Activated CD4-positive, alpha-beta T cell treated with anti-CD3 and anti-CD28 coated beads for 36 hours (primary cell): ENCODE measurements at regions not wholly inside any gene's neighbourhood (a gene's known extent, or its start where the extent isn't known, plus 50 kb on each side); places are given as distances from the start of the nearest gene placed in this dataset.

ENCODE experiments used
- ATAC-seq: fragments of 200-7000 bp; cut with Tn5 transposase; one replicate; pipeline ENCODE4 v1.10.0; 2021; ENCODE audit warnings: mild to moderate bottlenecking, moderate library complexity
- CTCF ChIA-PET: fragments of 350-600 bp; sonication (Branson Sonifier 250); formaldehyde crosslinking; loops from one replicate; lab custom pipeline; 2021; ENCODE audit warnings: antibody characterized with exemption; lab: Charles Lee
- POLR2A ChIA-PET: fragments of 350-600 bp; sonication (Branson Sonifier 250); formaldehyde crosslinking; loops from one replicate; lab custom pipeline; 2021; ENCODE audit warnings: antibody characterized with exemption, inconsistent platforms; lab: Charles Lee
- DNase-seq: peaks from one replicate; pipeline ENCODE4 v3.0.0-alpha.2; 2020
- H3K27ac Mint-ChIP-seq: one replicate; pipeline ENCODE4 v1.8.0; 2021; ENCODE audit warnings: mixed read lengths
- H3K27me3 Mint-ChIP-seq: one replicate; pipeline ENCODE4 v1.8.0; 2021; ENCODE audit warnings: mixed read lengths
- H3K36me3 Mint-ChIP-seq: one replicate; pipeline ENCODE4 v1.8.0; 2021; ENCODE audit warnings: low read depth, mixed read lengths
- H3K4me1 Mint-ChIP-seq: one replicate; pipeline ENCODE4 v1.8.0; 2021; ENCODE audit warnings: mixed read lengths
- H3K4me3 Mint-ChIP-seq: one replicate; pipeline ENCODE4 v1.8.0; 2021; ENCODE audit warnings: mild to moderate bottlenecking, moderate library complexity, mixed read lengths
- H3K9me3 Mint-ChIP-seq: one replicate; pipeline ENCODE4 v1.8.0; 2021; ENCODE audit warnings: low read depth, mixed read lengths
- intact Hi-C, 2 experiments: fragments of 100-400 bp; cut with DNase I in 1 of 2; cut with micrococcal nuclease in 1 of 2; formaldehyde crosslinking; loops; one replicate each; pipeline versions ENCODE4 v1.14.2 to v1.15.1; 2022 to 2024; cut with DNase I, micrococcal nuclease

GRCh38 chr5:75992753-75993152, 90.4 kb upstream of the SV2C start:
- ATAC-seq = no peak
- intact Hi-C loops = no loop called here
- ChIA-PET CTCF (no interaction called here), POLR2A (no interaction called here)
- Mint-ChIP-seq H3K36me3 (no peaks in the 10 kb centered on the region), H3K4me3 (no peak overlapping the region), H3K4me1 (no peaks in the 10 kb centered on the region), H3K9me3 (peaks cover 2% of the 10 kb centered on the region), H3K27me3 (peaks cover 7% of the 10 kb centered on the region), H3K27ac (no peak overlapping the region)
- DNase-seq = no peak

- Mint-ChIP-seq H3K36me3 (no peaks in the 10 kb centered on the region), H3K9me3 (no peaks in the 10 kb centered on the region), H3K27me3 (peaks cover 6% of the 10 kb centered on the region), H3K4me3 (no peak overlapping the region), H3K4me1 (no peaks in the 10 kb centered on the region), H3K27ac (no peak overlapping the region)
- ChIA-PET POLR2A (no interaction called here), CTCF (no interaction called here)
- ATAC-seq (no peak), DNase-seq (no peak)
- intact Hi-C loops = no loop called here
These were observed 98.1 kb upstream of the SV2C start for GRCh38 chr5:75985077-75985476.

GRCh38 chr5:75975496-75975895, 107.7 kb upstream of the SV2C start:
- H3K4me3 Mint-ChIP-seq = no peak overlapping the region
- no peaks in the 10 kb centered on the region for H3K9me3 Mint-ChIP-seq
- no peaks in the 10 kb centered on the region for H3K36me3 Mint-ChIP-seq
- peaks cover 34% of the 10 kb centered on the region for H3K27me3 Mint-ChIP-seq
- no peak for ATAC-seq
- no peak overlapping the region for H3K27ac Mint-ChIP-seq
- POLR2A ChIA-PET = no interaction called here
- CTCF ChIA-PET = interaction anchor here (1.3 kb wide), 1 partner anchor 200 kb away, joined by 3 read pairs; no protein-coding TSS in a partner anchor
- DNase-seq = no peak
- no peaks in the 10 kb centered on the region for H3K4me1 Mint-ChIP-seq
- intact Hi-C loops = no loop called here

GRCh38 chr5:75965292-75965691, 117.9 kb upstream of the SV2C start:
- DNase-seq (no peak), ATAC-seq (no peak)
- Mint-ChIP-seq H3K27me3 (peaks cover 23% of the 10 kb centered on the region), H3K4me1 (no peaks in the 10 kb centered on the region), H3K9me3 (peaks cover 13% of the 10 kb centered on the region), H3K4me3 (no peak overlapping the region), H3K27ac (no peak overlapping the region), H3K36me3 (peaks cover 5% of the 10 kb centered on the region)
- CTCF ChIA-PET = no interaction called here
- intact Hi-C loops = no loop called here
- POLR2A ChIA-PET = no interaction called here

- ATAC-seq (no peak), DNase-seq (no peak)
- intact Hi-C loops = no loop called here
- H3K27ac Mint-ChIP-seq = no peak overlapping the region
- no peak overlapping the region for H3K4me3 Mint-ChIP-seq
- POLR2A ChIA-PET = no interaction called here
- H3K36me3 Mint-ChIP-seq = peaks cover 5% of the 10 kb centered on the region
- H3K9me3 Mint-ChIP-seq = peaks cover 9% of the 10 kb centered on the region
- no peaks in the 10 kb centered on the region for H3K4me1 Mint-ChIP-seq
- H3K27me3 Mint-ChIP-seq = peaks cover 26% of the 10 kb centered on the region
- CTCF ChIA-PET = no interaction called here
These were observed 119.2 kb upstream of the SV2C start for GRCh38 chr5:75964008-75964407.

GRCh38 chr5:75963554-75963953, 119.6 kb upstream of the SV2C start:
- H3K36me3 Mint-ChIP-seq = peaks cover 3% of the 10 kb centered on the region
- peaks cover 24% of the 10 kb centered on the region for H3K27me3 Mint-ChIP-seq
- H3K4me1 Mint-ChIP-seq = no peaks in the 10 kb centered on the region
- H3K9me3 Mint-ChIP-seq = peaks cover 5% of the 10 kb centered on the region
- H3K4me3 Mint-ChIP-seq = no peak overlapping the region
- no peak overlapping the region for H3K27ac Mint-ChIP-seq
- ChIA-PET POLR2A (no interaction called here), CTCF (no interaction called here)
- DNase-seq (no peak), ATAC-seq (no peak)
- intact Hi-C loops = no loop called here

- intact Hi-C loops = no loop called here
- H3K36me3 Mint-ChIP-seq = no peaks in the 10 kb centered on the region
- no peak overlapping the region for H3K27ac Mint-ChIP-seq
- no peaks in the 10 kb centered on the region for H3K4me1 Mint-ChIP-seq
- peaks cover 21% of the 10 kb centered on the region for H3K27me3 Mint-ChIP-seq
- DNase-seq = no peak
- H3K9me3 Mint-ChIP-seq = no peaks in the 10 kb centered on the region
- ChIA-PET CTCF (no interaction called here), POLR2A (no interaction called here)
- H3K4me3 Mint-ChIP-seq = no peak overlapping the region
- ATAC-seq = no peak
These were observed 121.4 kb upstream of the SV2C start for GRCh38 chr5:75961818-75962217.

GRCh38 chr5:75960129-75960528, 123.1 kb upstream of the SV2C start:
- ChIA-PET POLR2A (no interaction called here), CTCF (no interaction called here)
- H3K36me3 Mint-ChIP-seq = no peaks in the 10 kb centered on the region
- intact Hi-C loops = no loop called here
- H3K27ac Mint-ChIP-seq = no peak overlapping the region
- no peaks in the 10 kb centered on the region for H3K9me3 Mint-ChIP-seq
- DNase-seq = no peak
- no peaks in the 10 kb centered on the region for H3K4me1 Mint-ChIP-seq
- H3K27me3 Mint-ChIP-seq = peaks cover 19% of the 10 kb centered on the region
- H3K4me3 Mint-ChIP-seq = no peak overlapping the region
- ATAC-seq = no peak

- Mint-ChIP-seq H3K36me3 (no peaks in the 10 kb centered on the region), H3K27me3 (peaks cover 15% of the 10 kb centered on the region), H3K27ac (no peak overlapping the region), H3K9me3 (peaks cover 2% of the 10 kb centered on the region), H3K4me1 (no peaks in the 10 kb centered on the region), H3K4me3 (no peak overlapping the region)
- DNase-seq (no peak), ATAC-seq (no peak)
- POLR2A ChIA-PET = no interaction called here
- CTCF ChIA-PET = interaction anchor here (1.3 kb wide), 1 partner anchor 222 kb away, joined by 3 read pairs; no protein-coding TSS in a partner anchor
- intact Hi-C loops = no loop called here
These were observed 130.2 kb upstream of the SV2C start for GRCh38 chr5:75952963-75953362.

GRCh38 chr5:75952291-75952690, 130.9 kb upstream of the SV2C start:
- H3K4me3 Mint-ChIP-seq = no peak overlapping the region
- no peak for ATAC-seq
- ChIA-PET POLR2A (no interaction called here), CTCF (no interaction called here)
- H3K27ac Mint-ChIP-seq = no peak overlapping the region
- H3K36me3 Mint-ChIP-seq = no peaks in the 10 kb centered on the region
- peaks cover 2% of the 10 kb centered on the region for H3K9me3 Mint-ChIP-seq
- intact Hi-C loops = no loop called here
- peaks cover 17% of the 10 kb centered on the region for H3K27me3 Mint-ChIP-seq
- no peak for DNase-seq
- H3K4me1 Mint-ChIP-seq = no peaks in the 10 kb centered on the region

GRCh38 chr5:75951716-75952115, 131.5 kb upstream of the SV2C start:
- ChIA-PET CTCF (no interaction called here), POLR2A (no interaction called here)
- Mint-ChIP-seq H3K36me3 (no peaks in the 10 kb centered on the region), H3K4me3 (no peak overlapping the region), H3K9me3 (peaks cover 2% of the 10 kb centered on the region), H3K4me1 (no peaks in the 10 kb centered on the region), H3K27me3 (peaks cover 20% of the 10 kb centered on the region), H3K27ac (no peak overlapping the region)
- DNase-seq (no peak), ATAC-seq (no peak)
- intact Hi-C loops = no loop called here

GRCh38 chr5:75951158-75951557, 132.0 kb upstream of the SV2C start:
- H3K36me3 Mint-ChIP-seq = no peaks in the 10 kb centered on the region
- H3K9me3 Mint-ChIP-seq = peaks cover 2% of the 10 kb centered on the region
- H3K27ac Mint-ChIP-seq = no peak overlapping the region
- ChIA-PET POLR2A (no interaction called here), CTCF (no interaction called here)
- intact Hi-C loops = no loop called here
- no peak for ATAC-seq
- no peak overlapping the region for H3K4me3 Mint-ChIP-seq
- peaks cover 24% of the 10 kb centered on the region for H3K27me3 Mint-ChIP-seq
- no peaks in the 10 kb centered on the region for H3K4me1 Mint-ChIP-seq
- DNase-seq = no peak

- H3K27me3 Mint-ChIP-seq = peaks cover 19% of the 10 kb centered on the region
- ChIA-PET CTCF (no interaction called here), POLR2A (no interaction called here)
- H3K9me3 Mint-ChIP-seq = peaks cover 2% of the 10 kb centered on the region
- H3K4me1 Mint-ChIP-seq = no peaks in the 10 kb centered on the region
- intact Hi-C loops = no loop called here
- H3K4me3 Mint-ChIP-seq = no peak overlapping the region
- ATAC-seq (no peak), DNase-seq (no peak)
- no peaks in the 10 kb centered on the region for H3K36me3 Mint-ChIP-seq
- H3K27ac Mint-ChIP-seq = no peak overlapping the region
These were observed 134.7 kb upstream of the SV2C start for GRCh38 chr5:75948438-75948837.
